ENCODE measurements at regions not wholly inside any gene's neighbourhood (a gene's known extent, or its start where the extent isn't known, plus 50 kb on each side); places are given as distances from the start of the nearest gene placed in this dataset.
A peak's percentile ranks its signal among the peaks of the same experiment; 100 is the strongest.

GRCh38 chr15:96402403-96402802 lies 71.9 kb downstream of the NR2F2 start:
- no peaks in the 10 kb centered on the region for H3K36me3 Mint-ChIP-seq (ENCODE audit: unreplicated experiment)
- H3K27ac Mint-ChIP-seq (ENCODE audit: unreplicated experiment): no peak overlapping the region
- no peak overlapping the region for H3K4me3 Mint-ChIP-seq (ENCODE audit: unreplicated experiment)
- H3K4me1 Mint-ChIP-seq (ENCODE audit: low read depth, unreplicated experiment): peaks cover 5% of the 10 kb centered on the region
- no peak for TF ChIP-seq CTCF (IDR thresholded peaks at IDR 0.05; ENCODE audit: partially characterized antibody, unreplicated experiment)
- H3K27me3 Mint-ChIP-seq (ENCODE audit: unreplicated experiment): peaks cover 5% of the 10 kb centered on the region
- H3K9me3 Mint-ChIP-seq (ENCODE audit: unreplicated experiment): peaks cover 2% of the 10 kb centered on the region
- DNase-seq: no peak

- H3K4me3 Mint-ChIP-seq (ENCODE audit: unreplicated experiment): no peak overlapping the region
- peak; percentile 14 for TF ChIP-seq CTCF (IDR thresholded peaks at IDR 0.05; ENCODE audit: partially characterized antibody, unreplicated experiment)
- no peaks in the 10 kb centered on the region for H3K36me3 Mint-ChIP-seq (ENCODE audit: unreplicated experiment)
- H3K27me3 Mint-ChIP-seq (ENCODE audit: unreplicated experiment): peaks cover 10% of the 10 kb centered on the region
- H3K27ac Mint-ChIP-seq (ENCODE audit: unreplicated experiment): no peak overlapping the region
- peaks cover 5% of the 10 kb centered on the region for H3K4me1 Mint-ChIP-seq (ENCODE audit: low read depth, unreplicated experiment)
- peaks cover 2% of the 10 kb centered on the region for H3K9me3 Mint-ChIP-seq (ENCODE audit: unreplicated experiment)
- DNase-seq: no peak
These were observed 72.6 kb downstream of the NR2F2 start for GRCh38 chr15:96403071-96403470.

- TF ChIP-seq CTCF (IDR thresholded peaks at IDR 0.05; ENCODE audit: partially characterized antibody, unreplicated experiment): no peak
- Mint-ChIP-seq H3K36me3 (ENCODE audit: unreplicated experiment) (no peaks in the 10 kb centered on the region), H3K9me3 (ENCODE audit: unreplicated experiment) (peaks cover 2% of the 10 kb centered on the region), H3K27ac (ENCODE audit: unreplicated experiment) (no peak overlapping the region), H3K27me3 (ENCODE audit: unreplicated experiment) (peaks cover 14% of the 10 kb centered on the region), H3K4me3 (ENCODE audit: unreplicated experiment) (no peak overlapping the region), H3K4me1 (ENCODE audit: low read depth, unreplicated experiment) (peaks cover 5% of the 10 kb centered on the region)
- DNase-seq: no peak
These were observed 73.4 kb downstream of the NR2F2 start for GRCh38 chr15:96403932-96404331.

GRCh38 chr15:96404560-96404959 lies 74.1 kb downstream of the NR2F2 start:
- no peak overlapping the region for H3K27ac Mint-ChIP-seq (ENCODE audit: unreplicated experiment)
- H3K9me3 Mint-ChIP-seq (ENCODE audit: unreplicated experiment): peaks cover 4% of the 10 kb centered on the region
- H3K27me3 Mint-ChIP-seq (ENCODE audit: unreplicated experiment): peaks cover 18% of the 10 kb centered on the region

GRCh38 chr15:96406291-96406690 lies 75.8 kb downstream of the NR2F2 start:
- Mint-ChIP-seq H3K4me3 (ENCODE audit: unreplicated experiment) (no peak overlapping the region), H3K4me1 (ENCODE audit: low read depth, unreplicated experiment) (peaks cover 7% of the 10 kb centered on the region), H3K27ac (ENCODE audit: unreplicated experiment) (no peak overlapping the region), H3K36me3 (ENCODE audit: unreplicated experiment) (no peaks in the 10 kb centered on the region), H3K9me3 (ENCODE audit: unreplicated experiment) (peaks cover 5% of the 10 kb centered on the region), H3K27me3 (ENCODE audit: unreplicated experiment) (peaks cover 28% of the 10 kb centered on the region)
- no peak for DNase-seq
- no peak for TF ChIP-seq CTCF (IDR thresholded peaks at IDR 0.05; ENCODE audit: partially characterized antibody, unreplicated experiment)

More at GRCh38 chr15:96404560-96404959, 74.1 kb downstream of the NR2F2 start:
- H3K36me3 Mint-ChIP-seq (ENCODE audit: unreplicated experiment): no peaks in the 10 kb centered on the region
- DNase-seq: no peak
- no peak overlapping the region for H3K4me3 Mint-ChIP-seq (ENCODE audit: unreplicated experiment)
- peaks cover 7% of the 10 kb centered on the region for H3K4me1 Mint-ChIP-seq (ENCODE audit: low read depth, unreplicated experiment)
- TF ChIP-seq CTCF (IDR thresholded peaks at IDR 0.05; ENCODE audit: partially characterized antibody, unreplicated experiment): no peak

Data from glutamatergic neuron (in vitro differentiated cells).